Smooth muscle cell (in vitro differentiated cells): ENCODE measurements at regions not wholly inside any gene's neighbourhood (a gene's known extent, or its start where the extent isn't known, plus 50 kb on each side); places are given as distances from the start of the nearest gene placed in this dataset.

Experiments used
- DNase-seq: peaks from one replicate; lab custom pipeline; 2025; ENCODE audit not compliant: unreplicated experiment; lab: John Stamatoyannopoulos, UW
- H2AFZ ChIP-seq: fragments of 200-600 bp; sonication (generic); 2 replicates; pipeline ENCODE4 v1.6.0; 2016; ENCODE audit warnings: antibody characterized with exemption, low read depth, mild to moderate bottlenecking
- H3F3A ChIP-seq: fragments of 200-600 bp; sonication (generic); 2 replicates; pipeline ENCODE4 v1.6.0; 2017; ENCODE audit warnings: antibody characterized with exemption, low read depth
- H3K27ac ChIP-seq: fragments of 200-600 bp; sonication (generic); 2 replicates; pipeline ENCODE4 v1.5.1; 2016; ENCODE audit warnings: low read depth, mild to moderate bottlenecking
- H3K27me3 ChIP-seq: fragments of 200-600 bp; sonication (generic); 2 replicates; pipeline ENCODE4 v1.6.1; 2016; ENCODE audit warnings: low read depth, mild to moderate bottlenecking
- H3K36me3 ChIP-seq: fragments of 200-600 bp; sonication (generic); 2 replicates; pipeline ENCODE4 v1.5.1; 2016; ENCODE audit warnings: low read depth
- H3K4me1 ChIP-seq: fragments of 200-600 bp; sonication (generic); 2 replicates; pipeline ENCODE4 v1.5.1; 2016; ENCODE audit warnings: low read depth
- H3K4me2 ChIP-seq: fragments of 200-600 bp; sonication (generic); 2 replicates; pipeline ENCODE4 v1.6.0; 2016; ENCODE audit warnings: mild to moderate bottlenecking
- H3K4me3 ChIP-seq: fragments of 200-600 bp; sonication (generic); 2 replicates; pipeline ENCODE4 v1.5.1; 2016; ENCODE audit warnings: mild to moderate bottlenecking
- H3K79me2 ChIP-seq: fragments of 200-600 bp; sonication (generic); 2 replicates; pipeline ENCODE4 v1.6.0; 2016; ENCODE audit warnings: low read depth, mild to moderate bottlenecking
- H3K9ac ChIP-seq: fragments of 200-600 bp; sonication (generic); 2 replicates; pipeline ENCODE4 v1.6.0; 2016; ENCODE audit warnings: low read depth
- H3K9me3 ChIP-seq: fragments of 200-600 bp; sonication (generic); replicated peaks from 2 replicates; pipeline ENCODE4 v1.5.1; 2016; ENCODE audit warnings: low read depth
- H4K20me1 ChIP-seq: fragments of 200-600 bp; sonication (generic); 2 replicates; pipeline ENCODE4 v1.6.0; 2016; ENCODE audit warnings: low read depth
- WGBS: methylation state at CpG from one replicate; pipeline ENCODE4 v1.1.7; 2016; ENCODE audit warnings: low lambda C conversion rate; 5-methylcytosine and 5-hydroxymethylcytosine counted together
- TF ChIP-seq, protein P1 (sequence below): fragments of 200-600 bp; sonication (generic); IDR thresholded peaks from 2 replicates; pipeline ENCODE4 v1.5.1; 2017; ENCODE audit warnings: borderline replicate concordance, mild to moderate bottlenecking, antibody characterized with exemption; ENCODE audit not compliant: insufficient read depth, poor library complexity, severe bottlenecking

DNA sequence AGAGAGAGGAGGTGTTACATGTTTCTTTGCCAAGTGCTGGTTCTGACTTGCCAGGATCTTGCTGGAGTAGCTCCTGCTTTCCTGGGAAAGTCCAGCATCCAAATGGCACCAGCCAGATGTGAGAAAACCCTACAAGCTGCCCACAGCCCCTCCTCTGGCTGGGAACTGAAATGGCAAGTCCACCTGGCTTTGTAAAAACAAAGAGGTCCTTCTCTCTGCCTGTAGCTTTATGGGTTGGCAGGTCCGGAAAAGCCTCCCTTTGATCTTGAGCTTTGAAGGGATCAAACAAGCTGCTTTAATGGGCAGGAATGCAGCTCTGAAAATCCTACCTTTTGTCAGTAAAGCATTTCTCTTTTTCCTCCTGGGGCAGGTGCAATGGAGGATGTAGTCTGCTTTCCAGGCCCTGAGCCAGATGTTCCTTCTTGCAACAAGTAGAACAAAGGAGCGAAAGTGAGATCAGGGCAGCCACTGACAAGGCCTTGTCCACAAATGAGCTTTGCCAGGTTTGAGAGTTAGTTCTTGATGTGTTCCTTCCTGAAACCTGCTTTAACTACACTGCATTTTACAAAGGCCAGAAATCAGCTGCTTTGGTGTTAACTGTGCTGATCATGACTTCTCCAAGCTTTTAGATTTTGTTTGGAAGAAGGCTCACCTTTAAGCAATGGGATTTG is 456.7 kb downstream of the ZNF608 start:
- WGBS = 56% methylated on average over 2 of the region's 2 CpGs
- H3K4me1 ChIP-seq = no peaks in the 10 kb centered on the region
- no peaks in the 10 kb centered on the region for H3F3A ChIP-seq
- no peaks in the 10 kb centered on the region for H4K20me1 ChIP-seq
- H3K36me3 ChIP-seq = no peaks in the 10 kb centered on the region
- no peak overlapping the region for H2AFZ ChIP-seq
- no peak overlapping the region for H3K9ac ChIP-seq
- DNase-seq = no peak
- TF ChIP-seq, protein P1, sequence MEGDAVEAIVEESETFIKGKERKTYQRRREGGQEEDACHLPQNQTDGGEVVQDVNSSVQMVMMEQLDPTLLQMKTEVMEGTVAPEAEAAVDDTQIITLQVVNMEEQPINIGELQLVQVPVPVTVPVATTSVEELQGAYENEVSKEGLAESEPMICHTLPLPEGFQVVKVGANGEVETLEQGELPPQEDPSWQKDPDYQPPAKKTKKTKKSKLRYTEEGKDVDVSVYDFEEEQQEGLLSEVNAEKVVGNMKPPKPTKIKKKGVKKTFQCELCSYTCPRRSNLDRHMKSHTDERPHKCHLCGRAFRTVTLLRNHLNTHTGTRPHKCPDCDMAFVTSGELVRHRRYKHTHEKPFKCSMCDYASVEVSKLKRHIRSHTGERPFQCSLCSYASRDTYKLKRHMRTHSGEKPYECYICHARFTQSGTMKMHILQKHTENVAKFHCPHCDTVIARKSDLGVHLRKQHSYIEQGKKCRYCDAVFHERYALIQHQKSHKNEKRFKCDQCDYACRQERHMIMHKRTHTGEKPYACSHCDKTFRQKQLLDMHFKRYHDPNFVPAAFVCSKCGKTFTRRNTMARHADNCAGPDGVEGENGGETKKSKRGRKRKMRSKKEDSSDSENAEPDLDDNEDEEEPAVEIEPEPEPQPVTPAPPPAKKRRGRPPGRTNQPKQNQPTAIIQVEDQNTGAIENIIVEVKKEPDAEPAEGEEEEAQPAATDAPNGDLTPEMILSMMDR = no peak
- H3K27ac ChIP-seq = no peak overlapping the region
- no peak overlapping the region for H3K4me2 ChIP-seq
- no peaks in the 10 kb centered on the region for H3K9me3 ChIP-seq
- H3K4me3 ChIP-seq = no peak overlapping the region
- H3K27me3 ChIP-seq = no peaks in the 10 kb centered on the region
- no peaks in the 10 kb centered on the region for H3K79me2 ChIP-seq

DNA sequence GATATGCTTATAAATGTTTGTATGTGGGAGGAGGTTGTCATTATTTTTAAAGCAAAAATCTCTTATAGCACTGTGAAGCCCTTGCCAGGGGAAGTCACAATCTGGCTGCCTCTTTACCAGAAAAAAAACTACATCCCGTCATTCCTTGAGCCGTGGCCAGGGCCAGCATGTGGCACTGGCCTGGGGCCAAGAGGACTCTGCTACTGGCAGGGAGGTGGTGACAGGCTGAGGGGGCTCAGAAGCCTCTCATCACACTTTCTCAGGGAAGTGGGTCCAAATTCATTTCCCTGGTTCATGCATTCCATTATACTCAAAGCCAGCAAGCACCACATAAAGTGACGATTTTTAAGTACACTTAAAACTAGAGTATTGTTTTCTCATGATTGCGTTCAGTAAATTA is 457.3 kb downstream of the ZNF608 start:
- H3K36me3 ChIP-seq = no peaks in the 10 kb centered on the region
- no peak overlapping the region for H3K4me3 ChIP-seq
- WGBS = 64% methylated on average over 4 of the region's 4 CpGs
- no peaks in the 10 kb centered on the region for H3K4me1 ChIP-seq
- no peaks in the 10 kb centered on the region for H3K79me2 ChIP-seq
- no peak overlapping the region for H3K4me2 ChIP-seq
- no peak overlapping the region for H3K9ac ChIP-seq
- TF ChIP-seq, protein P1 = no peak
- H2AFZ ChIP-seq = no peak overlapping the region
- no peak overlapping the region for H3K27ac ChIP-seq
- no peaks in the 10 kb centered on the region for H3F3A ChIP-seq
- no peaks in the 10 kb centered on the region for H3K9me3 ChIP-seq
- no peak for DNase-seq
- H4K20me1 ChIP-seq = no peaks in the 10 kb centered on the region
- H3K27me3 ChIP-seq = no peaks in the 10 kb centered on the region

DNA sequence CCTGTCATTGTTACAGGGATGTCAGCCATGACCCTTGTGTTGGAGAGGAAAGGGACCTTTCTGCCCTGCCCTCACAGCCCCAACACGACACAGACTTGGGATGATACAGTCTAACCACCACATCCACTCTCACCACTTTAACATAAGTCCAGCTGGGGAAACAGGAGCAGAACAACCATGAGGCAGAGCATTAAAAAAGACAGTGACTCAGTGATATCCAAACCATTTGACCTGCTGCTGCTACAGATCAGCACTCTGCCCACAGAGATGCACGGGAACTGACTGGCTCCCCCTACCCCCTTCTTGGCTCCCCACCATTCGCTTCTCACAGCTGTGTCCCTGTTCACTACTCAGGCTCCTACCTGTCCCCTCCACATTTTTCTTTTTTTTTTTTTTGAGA is 458.6 kb downstream of the ZNF608 start:
- Histone ChIP-seq H4K20me1 (no peaks in the 10 kb centered on the region), H3K36me3 (no peaks in the 10 kb centered on the region), H3K4me1 (no peaks in the 10 kb centered on the region), H3K79me2 (no peaks in the 10 kb centered on the region), H3F3A (no peaks in the 10 kb centered on the region), H2AFZ (no peak overlapping the region), H3K9ac (no peak overlapping the region), H3K4me2 (no peak overlapping the region), H3K9me3 (no peaks in the 10 kb centered on the region), H3K4me3 (no peak overlapping the region), H3K27me3 (no peaks in the 10 kb centered on the region), H3K27ac (no peak overlapping the region)
- 61% methylated on average over 3 of the region's 3 CpGs for WGBS
- TF ChIP-seq, protein P1 = no peak
- DNase-seq = no peak

DNA sequence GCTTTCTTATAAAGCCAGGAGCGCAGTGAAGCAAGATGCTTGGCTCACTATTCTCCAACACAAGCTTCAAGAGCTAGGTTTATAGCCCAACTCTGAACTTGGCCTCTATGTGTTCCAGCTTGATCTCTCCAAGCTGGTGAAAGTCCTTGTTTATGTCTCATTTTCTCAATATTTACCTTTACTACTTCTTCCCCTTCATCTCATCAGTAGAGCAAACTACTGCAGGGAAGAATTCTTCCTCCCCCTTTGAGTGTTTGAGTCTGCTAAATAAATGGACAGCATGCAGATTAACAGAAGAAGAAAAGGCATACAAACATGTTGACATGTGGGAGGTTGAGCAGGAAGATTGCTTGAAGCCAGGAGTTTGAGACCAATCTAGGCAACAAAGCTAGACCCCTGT is 460.7 kb downstream of the ZNF608 start:
- no peak for DNase-seq
- H3F3A ChIP-seq = no peaks in the 10 kb centered on the region
- H3K9me3 ChIP-seq = no peaks in the 10 kb centered on the region
- H2AFZ ChIP-seq = no peak overlapping the region
- H3K4me3 ChIP-seq = no peak overlapping the region
- no peak overlapping the region for H3K27ac ChIP-seq
- no peaks in the 10 kb centered on the region for H4K20me1 ChIP-seq
- no peaks in the 10 kb centered on the region for H3K36me3 ChIP-seq
- H3K4me1 ChIP-seq = no peaks in the 10 kb centered on the region
- no peak overlapping the region for H3K9ac ChIP-seq
- TF ChIP-seq, protein P1 = no peak
- 100% methylated on average over 1 of the region's 1 CpG for WGBS
- no peaks in the 10 kb centered on the region for H3K79me2 ChIP-seq
- H3K4me2 ChIP-seq = no peak overlapping the region
- no peaks in the 10 kb centered on the region for H3K27me3 ChIP-seq
